ENCODE measurements at regions not wholly inside any gene's neighbourhood (a gene's known extent, or its start where the extent isn't known, plus 50 kb on each side); places are given as distances from the start of the nearest gene placed in this dataset.

GRCh38 chr2:16168506-16169264 lies 228.3 kb downstream of the MYCN start:
- H3K27ac ChIP-seq = no peak overlapping the region
- no peaks in the 10 kb centered on the region for H3K9me3 ChIP-seq
- no peak overlapping the region for H3K4me3 ChIP-seq
- 90 to 96% methylated on average over 24 of the region's 24 CpGs for WGBS, 2 donors
- no peak for TF ChIP-seq POLR2A (IDR thresholded peaks at IDR 0.05)
- TF ChIP-seq, protein P1, sequence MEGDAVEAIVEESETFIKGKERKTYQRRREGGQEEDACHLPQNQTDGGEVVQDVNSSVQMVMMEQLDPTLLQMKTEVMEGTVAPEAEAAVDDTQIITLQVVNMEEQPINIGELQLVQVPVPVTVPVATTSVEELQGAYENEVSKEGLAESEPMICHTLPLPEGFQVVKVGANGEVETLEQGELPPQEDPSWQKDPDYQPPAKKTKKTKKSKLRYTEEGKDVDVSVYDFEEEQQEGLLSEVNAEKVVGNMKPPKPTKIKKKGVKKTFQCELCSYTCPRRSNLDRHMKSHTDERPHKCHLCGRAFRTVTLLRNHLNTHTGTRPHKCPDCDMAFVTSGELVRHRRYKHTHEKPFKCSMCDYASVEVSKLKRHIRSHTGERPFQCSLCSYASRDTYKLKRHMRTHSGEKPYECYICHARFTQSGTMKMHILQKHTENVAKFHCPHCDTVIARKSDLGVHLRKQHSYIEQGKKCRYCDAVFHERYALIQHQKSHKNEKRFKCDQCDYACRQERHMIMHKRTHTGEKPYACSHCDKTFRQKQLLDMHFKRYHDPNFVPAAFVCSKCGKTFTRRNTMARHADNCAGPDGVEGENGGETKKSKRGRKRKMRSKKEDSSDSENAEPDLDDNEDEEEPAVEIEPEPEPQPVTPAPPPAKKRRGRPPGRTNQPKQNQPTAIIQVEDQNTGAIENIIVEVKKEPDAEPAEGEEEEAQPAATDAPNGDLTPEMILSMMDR (IDR thresholded peaks at IDR 0.05) = no peak
- TF ChIP-seq POLR2AphosphoS5 (IDR thresholded peaks at IDR 0.05) = no peak
- no peak for TF ChIP-seq EP300 (IDR thresholded peaks at IDR 0.05)
- H3K36me3 ChIP-seq = no peaks in the 10 kb centered on the region
- no peaks in the 10 kb centered on the region for H3K27me3 ChIP-seq
- H3K4me1 ChIP-seq = no peaks in the 10 kb centered on the region
- intact Hi-C loops (cut with DNase I) = no loop called here
- no peak for DNase-seq

GRCh38 chr2:16167870-16168426 lies 227.6 kb downstream of the MYCN start:
- H3K9me3 ChIP-seq = no peaks in the 10 kb centered on the region
- H3K27me3 ChIP-seq = no peaks in the 10 kb centered on the region
- H3K4me1 ChIP-seq = no peaks in the 10 kb centered on the region
- WGBS, 2 donors = 90 to 91% methylated on average over 7 of the region's 7 CpGs
- H3K36me3 ChIP-seq = no peaks in the 10 kb centered on the region
- TF ChIP-seq EP300 (IDR thresholded peaks at IDR 0.05) (no peak), POLR2A (IDR thresholded peaks at IDR 0.05) (no peak), POLR2AphosphoS5 (IDR thresholded peaks at IDR 0.05) (no peak)
- TF ChIP-seq, protein P1 (IDR thresholded peaks at IDR 0.05) = no peak
- H3K27ac ChIP-seq = no peak overlapping the region
- DNase-seq = no peak
- intact Hi-C loops (cut with DNase I) = no loop called here
- H3K4me3 ChIP-seq = no peak overlapping the region

- TF ChIP-seq POLR2A (IDR thresholded peaks at IDR 0.05) (no peak), POLR2AphosphoS5 (IDR thresholded peaks at IDR 0.05) (no peak), EP300 (IDR thresholded peaks at IDR 0.05) (no peak)
- TF ChIP-seq, protein P1 (IDR thresholded peaks at IDR 0.05) = no peak
- no peak overlapping the region for H3K4me3 ChIP-seq
- DNase-seq = no peak
- no peaks in the 10 kb centered on the region for H3K27me3 ChIP-seq
- WGBS, 2 donors = 92 to 93% methylated on average over 6 of the region's 6 CpGs
- H3K36me3 ChIP-seq = no peaks in the 10 kb centered on the region
- H3K27ac ChIP-seq = no peak overlapping the region
- no peaks in the 10 kb centered on the region for H3K4me1 ChIP-seq
- H3K9me3 ChIP-seq = no peaks in the 10 kb centered on the region
- intact Hi-C loops (cut with DNase I) = no loop called here
These were observed 227.1 kb downstream of the MYCN start for GRCh38 chr2:16167451-16167861.

- intact Hi-C loops (cut with DNase I) = no loop called here
- Histone ChIP-seq H3K27me3 (no peaks in the 10 kb centered on the region), H3K9me3 (no peaks in the 10 kb centered on the region), H3K4me3 (no peak overlapping the region), H3K36me3 (no peaks in the 10 kb centered on the region), H3K27ac (no peak overlapping the region), H3K4me1 (no peaks in the 10 kb centered on the region)
- 75 to 85% methylated on average over 21 of the region's 21 CpGs for WGBS, 2 donors
- no peak for TF ChIP-seq POLR2AphosphoS5 (IDR thresholded peaks at IDR 0.05)
- TF ChIP-seq, protein P1 (IDR thresholded peaks at IDR 0.05) = no peak
- no peak for TF ChIP-seq EP300 (IDR thresholded peaks at IDR 0.05)
- no peak for TF ChIP-seq POLR2A (IDR thresholded peaks at IDR 0.05)
- DNase-seq = no peak
These were observed 226.1 kb downstream of the MYCN start for GRCh38 chr2:16166327-16166981.

Data from sigmoid colon (tissue), 6 donors.